RWPE2 (cell line): ENCODE measurements at regions not wholly inside any gene's neighbourhood (a gene's known extent, or its start where the extent isn't known, plus 50 kb on each side); places are given as distances from the start of the nearest gene placed in this dataset.
A peak's percentile ranks its signal among the peaks of the same experiment; 100 is the strongest.

Source experiments
- ATAC-seq: fragments of 200-7000 bp; cut with Tn5 transposase; 3 replicates; pipeline ENCODE4 v1.9.1; 2021; ENCODE audit warnings: low read depth
- DNase-seq: peaks from one replicate; pipeline ENCODE4 v3.0.0-alpha.2; 2020; ENCODE audit warnings: low spot score
- H3K27ac ChIP-seq: fragments of 450-650 bp; 2 replicates; pipeline ENCODE4 v1.5.1; 2017; ENCODE audit warnings: mild to moderate bottlenecking; ENCODE audit not compliant: poor library complexity, severe bottlenecking
- H3K27me3 ChIP-seq: fragments of 250-450 bp; sonication (Bioruptor Pico); 2 replicates; pipeline ENCODE4 v1.5.1; 2021; ENCODE audit warnings: mild to moderate bottlenecking, moderate library complexity; ENCODE audit not compliant: insufficient read depth, poor library complexity, severe bottlenecking
- H3K36me3 ChIP-seq: fragments of 250-450 bp; sonication (Bioruptor Pico); 2 replicates; pipeline ENCODE4 v1.5.1; 2020; ENCODE audit warnings: low read depth, mild to moderate bottlenecking, moderate library complexity
- H3K4me1 ChIP-seq: fragments of 250-450 bp; sonication (Bioruptor Pico); 2 replicates; pipeline ENCODE4 v1.5.1; 2021; ENCODE audit warnings: mild to moderate bottlenecking, moderate library complexity; ENCODE audit not compliant: insufficient read depth, poor library complexity, severe bottlenecking
- H3K4me3 ChIP-seq: fragments of 250-450 bp; sonication (Bioruptor Pico); 2 replicates; pipeline ENCODE4 v1.5.1; 2021; ENCODE audit warnings: mild to moderate bottlenecking, moderate library complexity; ENCODE audit not compliant: severe bottlenecking
- H3K9me3 ChIP-seq: fragments of 250-450 bp; sonication (Bioruptor Pico); 2 replicates; pipeline ENCODE4 v1.5.1; 2021; ENCODE audit warnings: mild to moderate bottlenecking, moderate library complexity; ENCODE audit not compliant: severe bottlenecking
- CTCF ChIP-seq: fragments of 450-650 bp; IDR thresholded peaks from one replicate; pipeline ENCODE4 v1.5.1; 2017; ENCODE audit warnings: mild to moderate bottlenecking, moderate library complexity; ENCODE audit not compliant: poor library complexity, severe bottlenecking

GRCh38 chr9:119974026-119974425 lies 604.8 kb upstream of the BRINP1 start:
- TF ChIP-seq CTCF: no peak
- H3K9me3 ChIP-seq: no peaks in the 10 kb centered on the region
- no peak for DNase-seq
- H3K27ac ChIP-seq: no peak overlapping the region
- no peak for ATAC-seq
- no peak overlapping the region for H3K4me3 ChIP-seq
- no peaks in the 10 kb centered on the region for H3K36me3 ChIP-seq
- no peaks in the 10 kb centered on the region for H3K4me1 ChIP-seq
- no peaks in the 10 kb centered on the region for H3K27me3 ChIP-seq

- H3K27ac ChIP-seq: no peak overlapping the region
- H3K9me3 ChIP-seq: no peaks in the 10 kb centered on the region
- peaks cover 1% of the 10 kb centered on the region for H3K4me1 ChIP-seq
- H3K36me3 ChIP-seq: no peaks in the 10 kb centered on the region
- no peak overlapping the region for H3K4me3 ChIP-seq
- TF ChIP-seq CTCF: peak; percentile 93
- ATAC-seq (peak; percentile 93), DNase-seq (peak; percentile 61)
- no peaks in the 10 kb centered on the region for H3K27me3 ChIP-seq
Measured at GRCh38 chr9:119968836-119969707, 599.8 kb upstream of the BRINP1 start.

- no peak for DNase-seq
- ATAC-seq: no peak
- Histone ChIP-seq H3K27me3 (no peaks in the 10 kb centered on the region), H3K9me3 (no peaks in the 10 kb centered on the region), H3K36me3 (no peaks in the 10 kb centered on the region), H3K4me1 (peaks cover 3% of the 10 kb centered on the region), H3K27ac (no peak overlapping the region), H3K4me3 (no peak overlapping the region)
- TF ChIP-seq CTCF: no peak
Measured at GRCh38 chr9:119967867-119968535, 598.8 kb upstream of the BRINP1 start.

GRCh38 chr9:119963798-119964372 lies 594.6 kb upstream of the BRINP1 start:
- Histone ChIP-seq H3K4me3 (no peak overlapping the region), H3K27me3 (no peaks in the 10 kb centered on the region), H3K27ac (no peak overlapping the region), H3K4me1 (peaks cover 3% of the 10 kb centered on the region), H3K9me3 (no peaks in the 10 kb centered on the region), H3K36me3 (no peaks in the 10 kb centered on the region)
- DNase-seq (no peak), ATAC-seq (peak; percentile 94)
- no peak for TF ChIP-seq CTCF
